ENCODE measurements at regions not wholly inside any gene's neighbourhood (a gene's known extent, or its start where the extent isn't known, plus 50 kb on each side); places are given as distances from the start of the nearest gene placed in this dataset.

DNA sequence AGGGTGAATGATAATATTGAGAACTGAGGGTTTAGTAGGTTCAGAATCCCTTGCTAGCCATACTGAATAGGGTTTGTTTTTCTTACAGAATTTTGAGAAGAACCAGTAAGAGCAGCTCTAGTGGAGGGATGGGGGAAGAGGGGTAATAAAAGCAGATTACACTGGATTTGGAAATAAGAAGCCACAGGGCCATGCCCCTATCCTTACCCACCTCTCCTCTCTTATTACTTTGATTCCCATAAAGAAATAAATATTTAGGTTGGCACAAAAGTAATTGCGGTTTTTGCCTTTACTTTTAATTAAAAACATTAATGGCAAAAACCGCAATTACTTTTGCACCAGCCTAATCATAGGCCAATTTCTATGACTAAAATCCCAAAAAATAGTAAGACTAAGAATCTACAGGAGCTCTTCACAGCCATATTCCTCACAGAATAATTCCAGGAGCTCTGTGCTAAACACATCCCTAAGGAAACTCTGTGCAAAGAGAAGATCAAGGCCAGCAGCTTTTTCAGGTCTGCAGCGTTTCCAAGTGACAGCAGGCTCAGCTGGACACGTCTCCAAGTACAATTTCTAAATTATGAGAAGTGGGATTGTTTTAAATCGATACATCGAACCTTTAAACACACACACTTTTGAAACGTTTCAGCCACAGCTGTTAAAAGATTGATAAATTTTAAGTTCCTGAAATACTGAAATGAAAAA, 58.4 kb upstream of the RTN4 start:
- H3K4me3 Mint-ChIP-seq = no peak overlapping the region
- no peaks in the 10 kb centered on the region for H3K9me3 Mint-ChIP-seq
- no peaks in the 10 kb centered on the region for H3K27me3 Mint-ChIP-seq
- H3K36me3 Mint-ChIP-seq = no peaks in the 10 kb centered on the region
- H3K27ac Mint-ChIP-seq = no peak overlapping the region
- ATAC-seq = no peak
- peaks cover 8% of the 10 kb centered on the region for H3K4me1 Mint-ChIP-seq

DNA sequence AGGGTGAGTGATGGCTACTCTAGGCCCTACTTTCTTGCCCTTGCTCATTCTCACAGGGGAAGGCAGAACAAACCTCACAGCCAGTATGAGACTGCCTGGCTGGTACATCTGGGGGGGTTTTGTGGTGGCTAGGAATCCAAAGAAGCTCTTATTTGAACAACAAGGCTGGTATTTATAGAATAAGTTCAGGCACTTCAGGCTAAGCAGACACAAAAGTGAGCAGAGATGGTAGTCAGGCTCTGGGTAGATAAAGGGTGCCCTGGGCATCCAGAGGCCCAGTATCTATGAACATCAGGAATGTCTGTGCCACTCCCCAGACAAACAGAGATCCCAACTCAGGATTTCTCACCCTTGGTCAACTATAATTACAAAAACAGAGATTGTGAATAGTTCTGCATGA, 57.2 kb upstream of the RTN4 start:
- Mint-ChIP-seq H3K9me3 (no peaks in the 10 kb centered on the region), H3K4me3 (no peak overlapping the region), H3K27ac (no peak overlapping the region), H3K27me3 (no peaks in the 10 kb centered on the region), H3K36me3 (no peaks in the 10 kb centered on the region), H3K4me1 (peaks cover 7% of the 10 kb centered on the region)
- ATAC-seq = no peak

DNA sequence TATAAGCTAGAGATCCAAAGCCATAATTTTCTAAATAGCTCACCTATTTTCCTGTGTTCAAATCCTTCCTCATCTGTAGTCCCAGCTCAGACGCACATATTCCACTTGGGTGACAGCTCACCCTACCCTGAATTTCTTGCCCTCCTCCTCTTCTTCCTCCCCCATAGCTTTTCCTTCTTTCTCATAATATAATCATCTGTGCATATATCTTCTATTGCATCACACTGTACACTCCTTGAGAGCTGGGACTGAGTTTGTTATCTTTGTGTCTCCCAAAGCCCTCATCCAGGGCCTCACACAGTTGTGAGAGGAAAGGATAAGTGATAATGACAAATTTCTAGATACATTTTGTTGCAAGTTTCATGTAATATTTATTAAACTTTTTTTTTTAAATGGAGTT, 55.9 kb upstream of the RTN4 start:
- Mint-ChIP-seq H3K4me1 (peaks cover 7% of the 10 kb centered on the region), H3K9me3 (no peaks in the 10 kb centered on the region), H3K36me3 (no peaks in the 10 kb centered on the region), H3K27me3 (no peaks in the 10 kb centered on the region), H3K27ac (no peak overlapping the region), H3K4me3 (no peak overlapping the region)
- ATAC-seq = no peak

DNA sequence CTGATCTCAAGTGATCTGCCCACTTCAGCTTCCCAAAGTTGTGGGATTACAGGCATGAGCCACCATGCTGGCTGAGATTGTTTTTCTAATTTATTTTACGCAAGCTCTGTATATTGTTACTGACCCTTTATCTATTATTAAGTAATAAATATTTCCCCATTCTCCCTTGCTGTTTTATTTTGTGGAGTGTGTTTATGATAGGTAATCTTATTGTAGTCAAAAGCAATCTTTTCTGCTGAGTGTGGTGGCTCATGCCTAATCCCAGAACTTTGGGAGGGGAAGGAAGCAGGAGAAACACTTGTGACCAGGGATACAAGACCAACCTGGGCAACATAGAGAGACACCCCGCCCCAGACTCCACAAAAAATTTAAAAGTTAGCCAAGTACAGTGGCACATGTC, 55.2 kb upstream of the RTN4 start:
- no peak for ATAC-seq
- Mint-ChIP-seq H3K4me1 (peaks cover 7% of the 10 kb centered on the region), H3K4me3 (no peak overlapping the region), H3K27me3 (no peaks in the 10 kb centered on the region), H3K27ac (no peak overlapping the region), H3K36me3 (no peaks in the 10 kb centered on the region), H3K9me3 (no peaks in the 10 kb centered on the region)

DNA sequence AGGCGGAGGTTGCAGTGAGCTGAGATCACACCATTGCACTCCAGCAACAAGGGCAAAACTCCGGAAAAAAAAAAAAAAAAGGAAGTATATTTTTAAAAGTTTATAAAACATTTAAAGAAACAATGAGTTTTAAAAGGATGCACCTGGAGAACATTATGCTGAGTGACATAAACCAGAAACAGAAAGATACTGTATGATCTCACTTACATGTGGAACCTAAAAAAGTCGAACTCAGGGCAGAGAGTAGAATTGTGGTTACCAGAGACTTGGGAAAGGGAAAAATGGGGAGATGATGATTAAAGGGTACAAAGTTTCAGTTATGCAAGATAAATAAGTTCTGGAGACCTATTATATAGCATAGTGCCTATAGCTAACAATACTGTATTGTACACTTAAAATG, 52.8 kb upstream of the RTN4 start:
- ATAC-seq = no peak
- peaks cover 7% of the 10 kb centered on the region for H3K4me1 Mint-ChIP-seq
- H3K27ac Mint-ChIP-seq = no peak overlapping the region
- no peaks in the 10 kb centered on the region for H3K9me3 Mint-ChIP-seq
- no peaks in the 10 kb centered on the region for H3K27me3 Mint-ChIP-seq
- H3K36me3 Mint-ChIP-seq = no peaks in the 10 kb centered on the region
- H3K4me3 Mint-ChIP-seq = no peak overlapping the region

DNA sequence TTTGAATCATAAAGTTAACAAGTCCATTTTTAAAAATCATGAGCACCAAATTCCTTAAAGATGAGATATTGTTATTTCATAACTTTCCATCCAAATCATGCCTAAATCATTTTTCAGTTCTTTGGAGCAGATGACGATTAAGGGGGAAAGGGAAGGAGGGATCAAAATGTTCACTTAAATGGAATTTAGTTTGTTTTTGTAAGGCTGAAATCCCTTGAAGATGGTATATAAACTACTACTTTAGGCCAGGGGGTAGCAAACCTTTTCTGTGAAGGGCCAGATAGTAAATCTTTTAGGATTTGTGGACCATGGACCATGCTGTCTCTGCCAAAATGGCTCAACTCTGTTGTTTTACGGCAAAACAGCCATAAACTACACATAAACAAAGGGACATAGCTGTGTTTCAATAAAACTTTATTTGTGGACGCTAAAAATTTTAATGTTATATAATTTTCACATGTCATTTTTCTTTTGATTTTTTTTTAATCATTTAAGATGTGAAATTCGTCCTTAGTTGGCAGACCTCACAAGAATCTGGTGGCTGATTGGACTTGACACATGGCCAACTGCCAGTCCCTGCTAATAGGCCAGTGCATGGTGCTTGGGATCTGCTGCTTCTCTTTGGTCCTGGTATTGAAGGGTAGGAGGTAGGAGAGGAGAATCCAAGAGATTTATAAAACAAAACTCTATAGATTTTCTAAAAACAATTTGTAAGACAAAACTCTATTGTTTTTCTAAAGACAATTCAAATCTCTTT, 52.0 kb upstream of the RTN4 start:
- Mint-ChIP-seq H3K9me3 (no peaks in the 10 kb centered on the region), H3K36me3 (no peaks in the 10 kb centered on the region), H3K27me3 (no peaks in the 10 kb centered on the region), H3K4me3 (no peak overlapping the region), H3K4me1 (peaks cover 7% of the 10 kb centered on the region), H3K27ac (no peak overlapping the region)
- no peak for ATAC-seq

DNA sequence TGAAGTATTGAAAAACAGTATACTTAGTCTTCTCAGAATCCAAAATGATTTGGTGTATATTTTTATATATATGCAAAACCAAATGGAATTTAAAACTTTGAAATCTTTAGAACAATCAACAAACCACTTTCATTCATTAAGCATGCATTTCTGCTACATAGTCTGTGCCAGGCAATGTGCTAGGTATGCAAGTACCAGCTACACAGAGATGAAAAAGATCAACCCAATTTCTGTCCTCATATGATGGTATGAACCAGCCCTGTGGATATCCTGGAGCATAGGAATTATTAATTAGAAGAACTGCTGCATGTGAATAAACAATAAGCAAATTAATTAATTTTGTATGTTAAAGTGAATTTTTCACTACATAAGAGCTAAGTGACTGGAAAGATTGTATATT, 51.2 kb upstream of the RTN4 start:
- Mint-ChIP-seq H3K4me3 (no peak overlapping the region), H3K4me1 (peaks cover 7% of the 10 kb centered on the region), H3K27ac (no peak overlapping the region), H3K36me3 (no peaks in the 10 kb centered on the region), H3K9me3 (no peaks in the 10 kb centered on the region), H3K27me3 (no peaks in the 10 kb centered on the region)
- no peak for ATAC-seq

DNA sequence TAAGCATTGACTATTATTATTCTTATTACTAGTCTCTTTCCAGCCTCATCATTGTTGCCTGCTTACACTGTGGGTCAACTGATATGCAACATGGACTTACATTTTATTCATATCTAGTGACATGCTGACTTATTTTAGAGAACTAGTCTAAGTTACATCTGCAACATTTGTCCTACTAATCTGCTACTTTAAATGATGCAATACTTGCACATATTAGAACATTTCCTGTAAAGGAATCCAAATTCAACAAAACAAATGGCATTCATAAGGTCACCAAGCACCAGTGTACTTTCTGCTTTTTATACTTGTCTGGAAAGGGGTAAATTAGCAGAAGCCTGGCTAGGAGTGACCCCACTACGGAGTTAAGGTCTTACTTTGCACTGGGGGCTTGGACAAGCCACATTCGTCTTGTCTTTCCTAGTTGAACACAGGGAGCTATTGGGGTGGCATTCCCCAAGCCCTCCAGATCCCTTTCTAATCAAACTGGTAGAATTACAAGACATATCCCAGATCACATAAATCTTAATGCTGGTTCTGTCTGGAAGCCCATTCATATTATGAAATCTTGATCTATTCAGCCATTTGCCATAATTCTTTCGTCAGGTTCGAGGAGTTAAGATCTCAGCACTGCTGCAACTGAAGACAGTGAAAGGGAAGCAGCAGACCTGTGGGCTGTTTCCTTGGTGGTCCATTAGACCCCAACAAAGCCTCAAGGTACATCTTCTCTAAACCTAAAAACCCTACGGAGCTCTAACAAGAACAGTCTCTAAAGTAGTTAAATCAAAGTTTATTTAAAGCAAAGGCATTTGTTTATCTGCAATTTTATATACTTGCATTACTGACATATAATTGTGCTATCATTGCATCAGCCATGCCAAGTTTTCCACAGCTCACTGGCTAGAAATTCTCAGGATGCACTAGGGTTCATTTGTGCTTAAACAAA, 49.9 kb upstream of the RTN4 start:
- H3K4me1 Mint-ChIP-seq = peaks cover 7% of the 10 kb centered on the region
- no peak overlapping the region for H3K27ac Mint-ChIP-seq
- H3K27me3 Mint-ChIP-seq = no peaks in the 10 kb centered on the region
- no peaks in the 10 kb centered on the region for H3K36me3 Mint-ChIP-seq
- H3K4me3 Mint-ChIP-seq = no peak overlapping the region
- no peaks in the 10 kb centered on the region for H3K9me3 Mint-ChIP-seq
- ATAC-seq = no peak
